Caco-2 (cell line): ENCODE measurements at regions not wholly inside any gene's neighbourhood (a gene's known extent, or its start where the extent isn't known, plus 50 kb on each side); places are given as distances from the start of the nearest gene placed in this dataset.

Experiments used
- BruUV-seq: library from RNA; stranded (reverse); fragments of 400-500 nt; replicated peaks from 2 replicates; lab custom pipeline; 2021; lab: Mats Ljungman, UMichigan
- CTCF ChIA-PET: fragments of 300-600 bp; sonication (Branson Sonifier 250); formaldehyde crosslinking; loops from one replicate; lab custom pipeline; 2022; ENCODE audit warnings: antibody characterized with exemption; lab: Charles Lee
- POLR2A ChIA-PET: fragments of 300-600 bp; sonication (Branson Sonifier 250); formaldehyde crosslinking; loops from one replicate; lab custom pipeline; 2022; ENCODE audit warnings: antibody characterized with exemption; lab: Charles Lee
- DNase-seq, 2 experiments: peaks; one replicate each; pipeline versions ENCODE4 v3.0.0 to v3.0.0-alpha.2; 2020 to 2022
- H3K27me3 ChIP-seq: replicated peaks from 2 replicates; pipeline ENCODE4 v1.6.0; 2011; ENCODE audit warnings: low read length; ENCODE audit not compliant: control insufficient read depth, insufficient read depth
- H3K36me3 ChIP-seq: 2 replicates; pipeline ENCODE4 v1.5.1; 2011; ENCODE audit warnings: low read length; ENCODE audit not compliant: control insufficient read depth, insufficient read depth
- H3K4me1 ChIP-seq: fragments of 250-450 bp; sonication (Bioruptor Pico); 2 replicates; pipeline ENCODE4 v1.5.1; 2020; ENCODE audit warnings: mild to moderate bottlenecking
- H3K4me3 ChIP-seq: 2 replicates; pipeline ENCODE4 v1.5.1; 2011; ENCODE audit warnings: low read depth, mild to moderate bottlenecking, control low read depth, low read length
- H3K9me3 ChIP-seq: fragments of 250-450 bp; sonication (Bioruptor Pico); 2 replicates; pipeline ENCODE4 v1.5.1; 2020; ENCODE audit warnings: mild to moderate bottlenecking, moderate library complexity
- H3K27ac Mint-ChIP-seq: one replicate; pipeline ENCODE4 v1.8.0; 2022; ENCODE audit warnings: mixed read lengths; ENCODE audit not compliant: unreplicated experiment
- H3K27me3 Mint-ChIP-seq: one replicate; pipeline ENCODE4 v1.8.0; 2022; ENCODE audit warnings: mixed read lengths; ENCODE audit not compliant: insufficient read depth, unreplicated experiment
- H3K36me3 Mint-ChIP-seq: one replicate; pipeline ENCODE4 v1.8.0; 2022; ENCODE audit warnings: mild to moderate bottlenecking, mixed read lengths; ENCODE audit not compliant: insufficient read depth, unreplicated experiment
- H3K4me1 Mint-ChIP-seq: one replicate; pipeline ENCODE4 v1.8.0; 2022; ENCODE audit warnings: low read depth, mixed read lengths; ENCODE audit not compliant: unreplicated experiment
- H3K4me3 Mint-ChIP-seq: one replicate; pipeline ENCODE4 v1.8.0; 2022; ENCODE audit warnings: mild to moderate bottlenecking, moderate library complexity, mixed read lengths; ENCODE audit not compliant: unreplicated experiment
- H3K9me3 Mint-ChIP-seq: one replicate; pipeline ENCODE4 v1.8.0; 2022; ENCODE audit warnings: mixed read lengths; ENCODE audit not compliant: unreplicated experiment
- intact Hi-C: fragments of 100-400 bp; cut with micrococcal nuclease; formaldehyde crosslinking; loops from one replicate; pipeline ENCODE4 v1.10.0; 2022; ENCODE audit not compliant: unreplicated experiment
- TF ChIP-seq, protein P1 (sequence below), 2 experiments: fragments of 200-600 bp in 1 of 2; IDR thresholded peaks; 1 replicate in 1 of 2; 2 replicates in 1 of 2; pipeline versions ENCODE4 v1.5.1 to v1.8.0; 2011 to 2022; ENCODE audit warnings: antibody characterized with exemption in 1 of 2, control low read depth in 1 of 2, inconsistent platforms in 1 of 2, low read depth in 1 of 2, low read length in 1 of 2, mild to moderate bottlenecking in 1 of 2, moderate library complexity in 1 of 2; ENCODE audit not compliant: insufficient read depth in 1 of 2, severe bottlenecking in 1 of 2, unreplicated experiment in 1 of 2

GRCh38 chr22:27585141-27585540 lies 216.4 kb downstream of the MN1 start:
- Histone ChIP-seq H3K27me3 (no peaks in the 10 kb centered on the region), H3K4me1 (no peaks in the 10 kb centered on the region), H3K36me3 (no peaks in the 10 kb centered on the region), H3K9me3 (no peaks in the 10 kb centered on the region), H3K4me3 (no peak overlapping the region)
- CTCF ChIA-PET, result no interaction called here
- BruUV-seq, result no TSS peak
- peaks cover 9% of the 10 kb centered on the region for H3K27me3 Mint-ChIP-seq
- no peak for DNase-seq
- POLR2A ChIA-PET, result no interaction called here
- H3K4me3 Mint-ChIP-seq, result no peak overlapping the region
- intact Hi-C loops, result no loop called here
- H3K36me3 Mint-ChIP-seq, result no peaks in the 10 kb centered on the region
- H3K27ac Mint-ChIP-seq, result no peak overlapping the region
- H3K4me1 Mint-ChIP-seq, result no peaks in the 10 kb centered on the region
- peaks cover 11% of the 10 kb centered on the region for H3K9me3 Mint-ChIP-seq
- TF ChIP-seq, protein P1, sequence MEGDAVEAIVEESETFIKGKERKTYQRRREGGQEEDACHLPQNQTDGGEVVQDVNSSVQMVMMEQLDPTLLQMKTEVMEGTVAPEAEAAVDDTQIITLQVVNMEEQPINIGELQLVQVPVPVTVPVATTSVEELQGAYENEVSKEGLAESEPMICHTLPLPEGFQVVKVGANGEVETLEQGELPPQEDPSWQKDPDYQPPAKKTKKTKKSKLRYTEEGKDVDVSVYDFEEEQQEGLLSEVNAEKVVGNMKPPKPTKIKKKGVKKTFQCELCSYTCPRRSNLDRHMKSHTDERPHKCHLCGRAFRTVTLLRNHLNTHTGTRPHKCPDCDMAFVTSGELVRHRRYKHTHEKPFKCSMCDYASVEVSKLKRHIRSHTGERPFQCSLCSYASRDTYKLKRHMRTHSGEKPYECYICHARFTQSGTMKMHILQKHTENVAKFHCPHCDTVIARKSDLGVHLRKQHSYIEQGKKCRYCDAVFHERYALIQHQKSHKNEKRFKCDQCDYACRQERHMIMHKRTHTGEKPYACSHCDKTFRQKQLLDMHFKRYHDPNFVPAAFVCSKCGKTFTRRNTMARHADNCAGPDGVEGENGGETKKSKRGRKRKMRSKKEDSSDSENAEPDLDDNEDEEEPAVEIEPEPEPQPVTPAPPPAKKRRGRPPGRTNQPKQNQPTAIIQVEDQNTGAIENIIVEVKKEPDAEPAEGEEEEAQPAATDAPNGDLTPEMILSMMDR (IDR thresholded peaks at IDR 0.05; ENCODE audit: insufficient read depth in 1 of 2, low read depth in 1 of 2, low read length in 1 of 2, severe bottlenecking in 1 of 2, unreplicated experiment in 1 of 2), result no peak

GRCh38 chr22:27588268-27588667 lies 213.3 kb downstream of the MN1 start:
- H3K27me3 ChIP-seq, result no peaks in the 10 kb centered on the region
- TF ChIP-seq, protein P1 (IDR thresholded peaks at IDR 0.05; ENCODE audit: insufficient read depth in 1 of 2, low read depth in 1 of 2, low read length in 1 of 2, severe bottlenecking in 1 of 2, unreplicated experiment in 1 of 2), result no peak
- no peak overlapping the region for H3K4me3 Mint-ChIP-seq
- CTCF ChIA-PET, result no interaction called here
- H3K36me3 Mint-ChIP-seq, result no peaks in the 10 kb centered on the region
- H3K36me3 ChIP-seq, result no peaks in the 10 kb centered on the region
- H3K4me3 ChIP-seq, result no peak overlapping the region
- peaks cover 4% of the 10 kb centered on the region for H3K27me3 Mint-ChIP-seq
- no peak overlapping the region for H3K27ac Mint-ChIP-seq
- peak; percentile 16 to 46 for DNase-seq
- H3K9me3 ChIP-seq, result no peaks in the 10 kb centered on the region
- intact Hi-C loops, result no loop called here
- H3K4me1 ChIP-seq, result no peaks in the 10 kb centered on the region
- no TSS peak for BruUV-seq
- POLR2A ChIA-PET, result no interaction called here
- no peaks in the 10 kb centered on the region for H3K4me1 Mint-ChIP-seq
- H3K9me3 Mint-ChIP-seq, result peaks cover 11% of the 10 kb centered on the region

DNA sequence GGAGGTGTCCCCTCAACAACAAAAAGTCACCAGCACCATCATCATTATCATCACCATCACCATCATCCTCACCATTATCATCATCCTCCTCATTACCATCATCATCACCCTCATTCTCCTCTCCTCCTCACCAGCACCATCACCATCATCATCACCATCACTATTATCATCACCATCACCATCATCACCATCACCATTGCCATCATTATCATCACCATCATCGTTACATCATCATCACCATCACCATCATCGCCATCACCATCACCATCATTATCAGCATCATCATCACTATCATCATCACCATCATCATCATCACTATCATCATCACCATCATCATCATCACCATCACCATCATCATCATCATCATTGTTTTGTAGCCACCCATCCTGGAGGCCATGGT lies 212.6 kb downstream of the MN1 start:
- Mint-ChIP-seq H3K4me1 (no peaks in the 10 kb centered on the region), H3K36me3 (no peaks in the 10 kb centered on the region), H3K9me3 (peaks cover 11% of the 10 kb centered on the region), H3K27me3 (peaks cover 4% of the 10 kb centered on the region), H3K27ac (no peak overlapping the region), H3K4me3 (no peak overlapping the region)
- Histone ChIP-seq H3K27me3 (no peaks in the 10 kb centered on the region), H3K9me3 (no peaks in the 10 kb centered on the region), H3K36me3 (no peaks in the 10 kb centered on the region), H3K4me1 (no peaks in the 10 kb centered on the region), H3K4me3 (no peak overlapping the region)
- no peak for DNase-seq
- TF ChIP-seq, protein P1 (IDR thresholded peaks at IDR 0.05; ENCODE audit: insufficient read depth in 1 of 2, low read depth in 1 of 2, low read length in 1 of 2, severe bottlenecking in 1 of 2, unreplicated experiment in 1 of 2), result no peak
- no TSS peak for BruUV-seq
- POLR2A ChIA-PET, result no interaction called here
- intact Hi-C loops, result no loop called here
- CTCF ChIA-PET, result no interaction called here
